ENCODE measurements at regions not wholly inside any gene's neighbourhood (a gene's known extent, or its start where the extent isn't known, plus 50 kb on each side); places are given as distances from the start of the nearest gene placed in this dataset.

GRCh38 chr6:21451546-21452013 lies 142.0 kb upstream of the SOX4 start:
- TF ChIP-seq EZH2 (IDR thresholded peaks at IDR 0.05; ENCODE audit: insufficient read depth, poor library complexity, severe bottlenecking): no peak
- TF ChIP-seq EZH2phosphoT487 (IDR thresholded peaks at IDR 0.05; ENCODE audit: insufficient read depth, low read depth): no peak

All from GM23248 (cell line).